ENCODE measurements at regions not wholly inside any gene's neighbourhood (a gene's known extent, or its start where the extent isn't known, plus 50 kb on each side); places are given as distances from the start of the nearest gene placed in this dataset.
A peak's percentile ranks its signal among the peaks of the same experiment; 100 is the strongest.

- ChIA-PET POLR2A (ENCODE audit: partially characterized antibody) (no interaction called here), CTCF (ENCODE audit: partially characterized antibody) (interaction anchor here (1.0 kb wide), 1 partner anchor 334 kb away, joined by 3 read pairs; no protein-coding TSS in a partner anchor)
- H3K79me1 ChIP-seq (ENCODE audit: low read depth, low read length), result no peaks in the 10 kb centered on the region
- no peaks in the 10 kb centered on the region for H3K79me2 ChIP-seq (ENCODE audit: control insufficient read depth in 1 of 2, insufficient read depth in 2 of 2, low read length in 2 of 2)
- no peak overlapping the region for H3K23ac ChIP-seq (ENCODE audit: insufficient read length)
- H2BK20ac ChIP-seq (ENCODE audit: low read length), result no peak overlapping the region
- no peak overlapping the region for H2BK120ac ChIP-seq (replicated peaks; ENCODE audit: low read depth, low read length)
- no peak overlapping the region for H3K18ac ChIP-seq (ENCODE audit: extremely low read depth, low read length)
- no peaks in the 10 kb centered on the region for H4K20me1 ChIP-seq (replicated peaks in 1 of 2; ENCODE audit: control insufficient read depth in 1 of 2, insufficient read depth in 2 of 2, low read length in 2 of 2)
- H3K4me3 ChIP-seq (ENCODE audit: extremely low read depth in 1 of 4, insufficient read depth in 2 of 4, low read depth in 3 of 4, low read length in 4 of 4), result no peak overlapping the region
- H3K23me2 ChIP-seq (ENCODE audit: low read depth, low read length), result no peaks in the 10 kb centered on the region
- H3K9me3 ChIP-seq (ENCODE audit: insufficient read depth in 2 of 2, low read depth in 1 of 2, low read length in 1 of 2), result no peaks in the 10 kb centered on the region
- H3K56ac ChIP-seq (replicated peaks; ENCODE audit: insufficient read length, low read depth, low read length), result no peak overlapping the region
- H3K27me3 ChIP-seq (replicated peaks in 1 of 4; ENCODE audit: control insufficient read depth in 3 of 4, extremely low read depth in 1 of 4, insufficient read depth in 3 of 4, low read length in 3 of 4), result no peaks in the 10 kb centered on the region
- H3K4me2 ChIP-seq (ENCODE audit: insufficient read depth in 1 of 2, low read depth in 2 of 2, low read length in 2 of 2), result no peak overlapping the region
- H3K4ac ChIP-seq (replicated peaks; ENCODE audit: insufficient read length, low read depth, low read length), result no peak overlapping the region
- no peak overlapping the region for H3K27ac ChIP-seq (ENCODE audit: low read depth, low read length)
- no peaks in the 10 kb centered on the region; a peak in 1 of 8 replicates for H3K36me3 ChIP-seq (ENCODE audit: control insufficient read depth in 2 of 4, insufficient read depth in 4 of 4, low read length in 3 of 4)
- DNase-seq (ENCODE audit: low read depth in 1 of 2, low spot score in 2 of 2) (peak in 1 of 2 experiments; percentile 16), FAIRE-seq (no peak)
- no peak overlapping the region for H2AK5ac ChIP-seq (ENCODE audit: low read depth, low read length)
- H2BK12ac ChIP-seq (ENCODE audit: low read depth, low read length), result no peak overlapping the region
- H3K4me1 ChIP-seq (replicated peaks in 1 of 4; ENCODE audit: control insufficient read depth in 3 of 4, insufficient read depth in 4 of 4, low read length in 3 of 4), result peaks cover 0 to 5% (median 3%) of the 10 kb centered on the region in 4 experiments; a peak in 3 of 7 replicates
- WGBS, 2 experiments (ENCODE audit: extremely low coverage in 1 of 2, insufficient coverage in 1 of 2, insufficient read length in 1 of 2, insufficient replicate concordance in 2 of 2, low coverage in 1 of 2, low lambda C conversion rate in 2 of 2, missing lambda C conversion rate in 1 of 2), result 97% methylated on average over 2 of the region's 2 CpGs; no CpG with 5 or more reads in 1 of the 2 experiments
- no peak overlapping the region for H3K9ac ChIP-seq (replicated peaks in 1 of 4; ENCODE audit: extremely low read depth in 1 of 4, low read depth in 3 of 4, low read length in 3 of 4)
- H3K14ac ChIP-seq (ENCODE audit: insufficient read length), result no peak overlapping the region
- TF ChIP-seq TEAD4 (IDR thresholded peaks at IDR 0.05; ENCODE audit: low read depth, low read length), result no peak
- no peak for TF ChIP-seq SRF (IDR thresholded peaks at IDR 0.05; ENCODE audit: low read depth, low read length)
- H4K8ac ChIP-seq (ENCODE audit: extremely low read depth, insufficient read depth, low read length), result no peak overlapping the region
- no peak overlapping the region for H2BK5ac ChIP-seq (ENCODE audit: low read depth, low read length)
- no peak overlapping the region for H2BK15ac ChIP-seq (ENCODE audit: low read length)
- no peak overlapping the region for H2AFZ ChIP-seq (ENCODE audit: low read length)
- H4K5ac ChIP-seq (ENCODE audit: insufficient read length, low read depth, low read length), result no peak overlapping the region
- no peak overlapping the region for H4K91ac ChIP-seq (replicated peaks; ENCODE audit: insufficient read length, low read length)
These were observed 189.7 kb downstream of the SP3 start for GRCh38 chr2:173775440-173775839.
